HPDE6-E6E7 (cell line): ENCODE measurements at regions not wholly inside any gene's neighbourhood (a gene's known extent, or its start where the extent isn't known, plus 50 kb on each side); places are given as distances from the start of the nearest gene placed in this dataset.
"Not testable (repeated sequence)": the region's sequence is repeated elsewhere in the genome, so short reads cannot be mapped to it uniquely, and the experiment has no call there.

Experiments
- DNase-seq: peaks from one replicate; pipeline ENCODE4 v3.0.0; 2011; ENCODE audit warnings: missing footprints; ENCODE audit errors: extremely low spot score

- no peak for DNase-seq
Observed at GRCh38 chr4:103415801-103416200, 217.7 kb upstream of the CENPE start.

GRCh38 chr4:103412646-103413045 is 214.5 kb upstream of the CENPE start:
- not testable (repeated sequence) for DNase-seq

GRCh38 chr4:103410386-103410785 is 212.2 kb upstream of the CENPE start:
- DNase-seq = no peak

GRCh38 chr4:103405415-103405814 is 207.3 kb upstream of the CENPE start:
- no peak for DNase-seq

GRCh38 chr4:103403619-103404018 is 205.5 kb upstream of the CENPE start:
- no peak for DNase-seq

GRCh38 chr4:103402198-103402597 is 204.1 kb upstream of the CENPE start:
- DNase-seq = no peak

- peak; percentile 87 for DNase-seq
Observed at GRCh38 chr4:103400405-103400804, 202.3 kb upstream of the CENPE start.

- DNase-seq = no peak
Observed at GRCh38 chr4:103397541-103397940, 199.4 kb upstream of the CENPE start.

GRCh38 chr4:103387508-103388011 is 189.4 kb upstream of the CENPE start:
- not testable (repeated sequence) for DNase-seq

GRCh38 chr4:103385565-103385964 is 187.4 kb upstream of the CENPE start:
- not testable (repeated sequence) for DNase-seq

GRCh38 chr4:103375278-103375677 is 177.1 kb upstream of the CENPE start:
- no peak for DNase-seq

GRCh38 chr4:103374758-103375157 is 176.6 kb upstream of the CENPE start:
- DNase-seq = no peak

- DNase-seq = no peak
Observed at GRCh38 chr4:103374306-103374705, 176.2 kb upstream of the CENPE start.

- no peak for DNase-seq
Observed at GRCh38 chr4:103372002-103372558, 173.9 kb upstream of the CENPE start.

- DNase-seq = no peak
Observed at GRCh38 chr4:103370336-103370735, 172.2 kb upstream of the CENPE start.

- DNase-seq = no peak
Observed at GRCh38 chr4:103365285-103365684, 167.1 kb upstream of the CENPE start.

- DNase-seq = no peak
Observed at GRCh38 chr4:103364083-103364482, 165.9 kb upstream of the CENPE start.

- no peak for DNase-seq
Observed at GRCh38 chr4:103361926-103362325, 163.8 kb upstream of the CENPE start.

- no peak for DNase-seq
Observed at GRCh38 chr4:103359900-103360299, 161.8 kb upstream of the CENPE start.

GRCh38 chr4:103354006-103354405 is 155.9 kb upstream of the CENPE start:
- DNase-seq = no peak

GRCh38 chr4:103329642-103330041 is 131.5 kb upstream of the CENPE start:
- DNase-seq = no peak

- DNase-seq = no peak
Observed at GRCh38 chr4:103324811-103325210, 126.7 kb upstream of the CENPE start.

- no peak for DNase-seq
Observed at GRCh38 chr4:103318327-103318726, 120.2 kb upstream of the CENPE start.

GRCh38 chr4:103308248-103308561 is 110.1 kb upstream of the CENPE start:
- DNase-seq = no peak
